ENCODE measurements at regions not wholly inside any gene's neighbourhood (a gene's known extent, or its start where the extent isn't known, plus 50 kb on each side); places are given as distances from the start of the nearest gene placed in this dataset.

GRCh38 chr6:138018297-138018696 lies 88.9 kb downstream of the PERP start:
- intact Hi-C loops (cut with DNase I, micrococcal nuclease): no loop called here
- TF ChIP-seq CTCF (IDR thresholded peaks at IDR 0.05): no peak
- H3K36me3 ChIP-seq (ENCODE audit: low read depth): no peaks in the 10 kb centered on the region
- ATAC-seq (no peak), DNase-seq (no peak)
- H3K4me3 ChIP-seq: no peak overlapping the region
- H3K9me3 ChIP-seq: no peaks in the 10 kb centered on the region
- H3K4me1 ChIP-seq (ENCODE audit: low read depth): no peaks in the 10 kb centered on the region

- no peaks in the 10 kb centered on the region for H3K36me3 ChIP-seq (ENCODE audit: low read depth)
- no peak for TF ChIP-seq CTCF (IDR thresholded peaks at IDR 0.05)
- DNase-seq: no peak
- H3K4me3 ChIP-seq: no peak overlapping the region
- no peaks in the 10 kb centered on the region for H3K9me3 ChIP-seq
- no peak for ATAC-seq
- intact Hi-C loops (cut with DNase I, micrococcal nuclease): no loop called here
- H3K4me1 ChIP-seq (ENCODE audit: low read depth): no peaks in the 10 kb centered on the region
Measured at GRCh38 chr6:138025528-138025978, 81.7 kb downstream of the PERP start.

- TF ChIP-seq CTCF (IDR thresholded peaks at IDR 0.05): no peak
- DNase-seq: no peak
- no peaks in the 10 kb centered on the region for H3K9me3 ChIP-seq
- intact Hi-C loops (cut with DNase I, micrococcal nuclease): no loop called here
- H3K4me1 ChIP-seq (ENCODE audit: low read depth): no peaks in the 10 kb centered on the region
- no peak overlapping the region for H3K4me3 ChIP-seq
- no peaks in the 10 kb centered on the region for H3K36me3 ChIP-seq (ENCODE audit: low read depth)
- no peak for ATAC-seq
Measured at GRCh38 chr6:138026342-138026741, 80.9 kb downstream of the PERP start.

- intact Hi-C loops (cut with DNase I, micrococcal nuclease): no loop called here
- peak in 1 of 3 donors; percentile 17 for DNase-seq
Measured at GRCh38 chr6:138028893-138029292, 78.3 kb downstream of the PERP start.

GRCh38 chr6:138030872-138031271 lies 76.3 kb downstream of the PERP start:
- no peak overlapping the region for H3K4me3 ChIP-seq
- no peaks in the 10 kb centered on the region for H3K4me1 ChIP-seq (ENCODE audit: low read depth)
- no peaks in the 10 kb centered on the region for H3K36me3 ChIP-seq (ENCODE audit: low read depth)
- ATAC-seq (no peak), DNase-seq (no peak)
- no peak for TF ChIP-seq CTCF (IDR thresholded peaks at IDR 0.05)
- intact Hi-C loops (cut with DNase I, micrococcal nuclease): no loop called here
- H3K9me3 ChIP-seq: no peaks in the 10 kb centered on the region

More at GRCh38 chr6:138028893-138029292, 78.3 kb downstream of the PERP start:
- peak; percentile 43 for ATAC-seq
- Histone ChIP-seq H3K4me3 (no peak overlapping the region), H3K4me1 (ENCODE audit: low read depth) (no peaks in the 10 kb centered on the region), H3K9me3 (no peaks in the 10 kb centered on the region), H3K36me3 (ENCODE audit: low read depth) (no peaks in the 10 kb centered on the region)
- TF ChIP-seq CTCF (IDR thresholded peaks at IDR 0.05): no peak

GRCh38 chr6:138031417-138031816 lies 75.8 kb downstream of the PERP start:
- H3K9me3 ChIP-seq: no peaks in the 10 kb centered on the region
- H3K36me3 ChIP-seq (ENCODE audit: low read depth): no peaks in the 10 kb centered on the region
- no peaks in the 10 kb centered on the region for H3K4me1 ChIP-seq (ENCODE audit: low read depth)
- TF ChIP-seq CTCF (IDR thresholded peaks at IDR 0.05): no peak
- ATAC-seq (no peak), DNase-seq (no peak)
- intact Hi-C loops (cut with DNase I, micrococcal nuclease): no loop called here
- H3K4me3 ChIP-seq: no peak overlapping the region

Measured in mucosa of descending colon (tissue), 3 donors.